Gastroesophageal sphincter (tissue), 4 donors: ENCODE measurements at regions not wholly inside any gene's neighbourhood (a gene's known extent, or its start where the extent isn't known, plus 50 kb on each side); places are given as distances from the start of the nearest gene placed in this dataset.

Source experiments
- ATAC-seq: fragments of 150-250 bp; one replicate; pipeline ENCODE4 v1.9.1; 2016; ENCODE audit warnings: mild to moderate bottlenecking, moderate library complexity
- H3K27ac ChIP-seq, 4 donors: fragments of 200-600 bp; sonication (generic) in 3 of 4; 1 replicate in 3 of 4; 2 replicates in 1 of 4; pipeline ENCODE4 v1.5.1; 2016 to 2019
- H3K27me3 ChIP-seq: fragments of 200-600 bp; sonication (generic); one replicate; pipeline ENCODE4 v1.5.1; 2019
- H3K36me3 ChIP-seq, 2 donors: fragments of 200-600 bp; sonication (generic); one replicate each; pipeline ENCODE4 v1.5.1; 2019; ENCODE audit warnings: control low read depth in 1 of 2
- H3K4me1 ChIP-seq, 3 donors: fragments of 200-600 bp; sonication (generic); 1 replicate in 2 of 3; 2 replicates in 1 of 3; pipeline ENCODE4 v1.5.1; 2016 to 2019; ENCODE audit warnings: control low read depth in 2 of 3
- H3K4me3 ChIP-seq, 2 donors: fragments of 200-600 bp; sonication (generic); one replicate each; pipeline ENCODE4 v1.5.1; 2019; ENCODE audit warnings: mild to moderate bottlenecking in 1 of 2, moderate library complexity in 1 of 2
- H3K9me3 ChIP-seq, 3 donors: fragments of 200-600 bp; sonication (generic); one replicate each; pipeline ENCODE4 v1.5.1; 2017 to 2019; ENCODE audit warnings: control low read depth in 2 of 3
- CTCF ChIP-seq, 4 experiments: fragments of 200-600 bp in 2 of 4; fragments of 450-650 bp in 2 of 4; sonication (generic) in 1 of 4; IDR thresholded peaks; one replicate each; pipeline ENCODE4 v1.5.1; 2017 to 2019; ENCODE audit warnings: antibody characterized with exemption in 4 of 4, mild to moderate bottlenecking in 2 of 4, moderate library complexity in 2 of 4
- EP300 ChIP-seq: sonication (generic); formaldehyde crosslinking; IDR thresholded peaks from one replicate; pipeline ENCODE4 v1.6.1; 2017; ENCODE audit warnings: antibody characterized with exemption, mild to moderate bottlenecking
- POLR2A ChIP-seq, 2 donors: fragments of 450-650 bp; IDR thresholded peaks; one replicate each; pipeline ENCODE4 v1.6.1; 2017; ENCODE audit warnings: antibody characterized with exemption in 2 of 2, mild to moderate bottlenecking in 2 of 2, moderate library complexity in 1 of 2
- POLR2AphosphoS5 ChIP-seq: sonication (generic); formaldehyde crosslinking; IDR thresholded peaks from one replicate; pipeline ENCODE4 v1.6.1; 2017; ENCODE audit warnings: antibody characterized with exemption
- WGBS, 2 donors: methylation state at CpG; one replicate each; pipeline ENCODE4 v1.1.5; 2018; ENCODE audit warnings: low coverage in 1 of 2; 5-methylcytosine and 5-hydroxymethylcytosine counted together

GRCh38 chr3:67176396-67176795 is 178.3 kb downstream of the KBTBD8 start:
- peaks cover 0 to 27% (median 0%) of the 10 kb centered on the region in 3 donors for H3K9me3 ChIP-seq
- H3K4me1 ChIP-seq = no peaks in the 10 kb centered on the region
- H3K27me3 ChIP-seq = no peaks in the 10 kb centered on the region
- WGBS, 2 donors = 77 to 88% methylated on average over 1 to 2 of the region's 2 CpGs
- no peak for TF ChIP-seq EP300
- TF ChIP-seq POLR2AphosphoS5 = no peak
- TF ChIP-seq CTCF (IDR thresholded peaks at IDR 0.05) = no peak
- no peak for TF ChIP-seq POLR2A (IDR thresholded peaks at IDR 0.05)
- H3K36me3 ChIP-seq = no peaks in the 10 kb centered on the region
- ATAC-seq = no peak
- H3K27ac ChIP-seq = no peak overlapping the region
- H3K4me3 ChIP-seq = no peak overlapping the region

GRCh38 chr3:67192466-67192865 is 194.4 kb downstream of the KBTBD8 start:
- TF ChIP-seq POLR2A (IDR thresholded peaks at IDR 0.05) (no peak), POLR2AphosphoS5 (no peak), EP300 (no peak), CTCF (IDR thresholded peaks at IDR 0.05) (no peak)
- 82 to 85% methylated on average over 7 to 8 of the region's 8 CpGs for WGBS, 2 donors

GRCh38 chr3:67196677-67197076 is 198.6 kb downstream of the KBTBD8 start:
- 94 to 100% methylated on average over 5 to 7 of the region's 9 CpGs for WGBS, 2 donors
- Histone ChIP-seq H3K4me3 (no peak overlapping the region), H3K36me3 (no peaks in the 10 kb centered on the region), H3K9me3 (no peaks in the 10 kb centered on the region), H3K4me1 (no peaks in the 10 kb centered on the region), H3K27me3 (no peaks in the 10 kb centered on the region), H3K27ac (no peak overlapping the region)
- TF ChIP-seq EP300 = no peak
- TF ChIP-seq POLR2A (IDR thresholded peaks at IDR 0.05) = no peak
- TF ChIP-seq POLR2AphosphoS5 = no peak
- no peak for TF ChIP-seq CTCF (IDR thresholded peaks at IDR 0.05)
- ATAC-seq = no peak

More at GRCh38 chr3:67192466-67192865, 194.4 kb downstream of the KBTBD8 start:
- no peak overlapping the region for H3K4me3 ChIP-seq
- ATAC-seq = no peak
- H3K27me3 ChIP-seq = no peaks in the 10 kb centered on the region
- H3K9me3 ChIP-seq = no peaks in the 10 kb centered on the region
- H3K4me1 ChIP-seq = no peaks in the 10 kb centered on the region
- H3K36me3 ChIP-seq = no peaks in the 10 kb centered on the region
- H3K27ac ChIP-seq = no peak overlapping the region

GRCh38 chr3:67198374-67198773 is 200.3 kb downstream of the KBTBD8 start:
- Histone ChIP-seq H3K4me1 (no peaks in the 10 kb centered on the region), H3K4me3 (no peak overlapping the region), H3K9me3 (no peaks in the 10 kb centered on the region), H3K27ac (no peak overlapping the region), H3K36me3 (no peaks in the 10 kb centered on the region), H3K27me3 (no peaks in the 10 kb centered on the region)
- no peak for ATAC-seq
- no peak for TF ChIP-seq POLR2AphosphoS5
- TF ChIP-seq EP300 = no peak
- TF ChIP-seq POLR2A (IDR thresholded peaks at IDR 0.05) = no peak
- TF ChIP-seq CTCF (IDR thresholded peaks at IDR 0.05) = no peak
- WGBS, 2 donors = 50 to 71% methylated on average over 1 of the region's 1 CpG

GRCh38 chr3:67200618-67201017 is 202.5 kb downstream of the KBTBD8 start:
- Histone ChIP-seq H3K27ac (no peak overlapping the region), H3K36me3 (no peaks in the 10 kb centered on the region), H3K4me3 (no peak overlapping the region), H3K4me1 (no peaks in the 10 kb centered on the region), H3K9me3 (no peaks in the 10 kb centered on the region), H3K27me3 (no peaks in the 10 kb centered on the region)
- ATAC-seq = no peak
- no peak for TF ChIP-seq CTCF (IDR thresholded peaks at IDR 0.05)
